ENCODE measurements at regions not wholly inside any gene's neighbourhood (a gene's known extent, or its start where the extent isn't known, plus 50 kb on each side); places are given as distances from the start of the nearest gene placed in this dataset.
"Not testable (repeated sequence)": the region's sequence is repeated elsewhere in the genome, so short reads cannot be mapped to it uniquely, and the experiment has no call there.

DNA sequence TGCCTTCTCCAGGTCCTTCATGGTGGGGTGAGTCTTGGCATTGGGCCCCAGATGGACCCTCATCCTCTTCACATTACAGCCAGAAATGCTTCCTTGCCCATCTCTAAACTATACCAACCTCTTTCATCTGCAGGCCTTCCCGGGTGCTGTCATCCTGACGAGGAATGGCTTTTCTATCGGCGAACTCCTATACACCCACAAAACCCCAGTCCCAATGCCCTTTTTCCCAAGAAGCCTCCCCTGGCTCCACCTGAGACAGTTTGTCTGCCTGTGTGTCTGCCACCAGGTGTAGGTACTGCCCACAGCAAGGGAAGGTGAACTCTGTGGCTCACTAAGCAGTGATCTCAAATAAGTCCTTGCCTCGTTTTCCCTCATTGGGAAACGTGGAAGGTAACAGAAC, 55.3 kb downstream of the PTPRS start:
- no peak for DNase-seq (ENCODE audit: low read depth)
- TF ChIP-seq, protein P1, sequence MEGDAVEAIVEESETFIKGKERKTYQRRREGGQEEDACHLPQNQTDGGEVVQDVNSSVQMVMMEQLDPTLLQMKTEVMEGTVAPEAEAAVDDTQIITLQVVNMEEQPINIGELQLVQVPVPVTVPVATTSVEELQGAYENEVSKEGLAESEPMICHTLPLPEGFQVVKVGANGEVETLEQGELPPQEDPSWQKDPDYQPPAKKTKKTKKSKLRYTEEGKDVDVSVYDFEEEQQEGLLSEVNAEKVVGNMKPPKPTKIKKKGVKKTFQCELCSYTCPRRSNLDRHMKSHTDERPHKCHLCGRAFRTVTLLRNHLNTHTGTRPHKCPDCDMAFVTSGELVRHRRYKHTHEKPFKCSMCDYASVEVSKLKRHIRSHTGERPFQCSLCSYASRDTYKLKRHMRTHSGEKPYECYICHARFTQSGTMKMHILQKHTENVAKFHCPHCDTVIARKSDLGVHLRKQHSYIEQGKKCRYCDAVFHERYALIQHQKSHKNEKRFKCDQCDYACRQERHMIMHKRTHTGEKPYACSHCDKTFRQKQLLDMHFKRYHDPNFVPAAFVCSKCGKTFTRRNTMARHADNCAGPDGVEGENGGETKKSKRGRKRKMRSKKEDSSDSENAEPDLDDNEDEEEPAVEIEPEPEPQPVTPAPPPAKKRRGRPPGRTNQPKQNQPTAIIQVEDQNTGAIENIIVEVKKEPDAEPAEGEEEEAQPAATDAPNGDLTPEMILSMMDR (conservative IDR thresholded peaks at IDR 0.05; ENCODE audit: low read depth, low read length): no peak
- no peak overlapping the region for H3K4me3 ChIP-seq (ENCODE audit: low read length)

DNA sequence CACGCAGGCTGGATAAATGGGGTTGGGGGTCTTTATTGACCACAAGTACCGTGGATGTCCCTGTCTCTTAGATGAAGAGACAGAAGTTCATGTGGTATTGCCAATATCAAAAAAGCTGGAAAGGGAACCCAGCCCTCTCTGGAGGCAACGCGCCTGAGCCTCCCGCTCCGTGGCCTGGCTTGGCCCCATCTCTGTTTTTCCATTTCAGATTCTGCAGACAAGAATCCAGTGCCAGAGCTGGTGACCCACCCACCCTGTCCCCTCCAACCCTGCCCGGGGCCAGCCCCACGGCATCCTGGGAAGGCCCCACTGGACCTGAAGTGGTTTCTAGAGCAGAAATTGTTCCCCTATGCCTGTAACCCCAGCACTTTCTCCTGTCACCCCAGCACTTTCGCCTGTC, 57.7 kb downstream of the PTPRS start:
- TF ChIP-seq, protein P1 (conservative IDR thresholded peaks at IDR 0.05; ENCODE audit: low read depth, low read length): no peak
- DNase-seq (ENCODE audit: low read depth): no peak

DNA sequence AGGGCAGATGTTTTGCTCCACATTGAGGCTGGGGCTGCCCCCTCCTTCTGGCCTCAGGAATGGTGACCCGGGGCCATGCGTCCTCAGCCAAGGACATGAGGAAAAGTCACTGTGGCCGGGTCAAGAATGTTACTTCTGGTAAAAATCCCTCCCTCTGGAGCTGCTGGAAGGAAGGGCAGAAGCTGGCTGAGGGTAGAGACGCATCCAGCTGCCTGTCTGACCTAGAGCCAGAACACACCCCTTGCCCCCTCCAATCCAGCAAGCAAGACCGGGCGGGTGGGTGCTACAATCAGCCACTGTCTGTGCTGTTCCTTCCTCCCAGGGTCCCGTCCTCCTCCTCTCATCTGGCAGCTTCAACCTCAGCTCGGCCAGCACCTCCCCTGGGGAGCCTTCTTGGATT, 59.0 kb downstream of the PTPRS start:
- no peak overlapping the region for H3K4me3 ChIP-seq (ENCODE audit: low read length)
- TF ChIP-seq, protein P1 (conservative IDR thresholded peaks at IDR 0.05; ENCODE audit: low read depth, low read length): no peak

More for the DNA sequence above, 57.7 kb downstream of the PTPRS start:
- no peak overlapping the region for H3K4me3 ChIP-seq (ENCODE audit: low read length)

DNA sequence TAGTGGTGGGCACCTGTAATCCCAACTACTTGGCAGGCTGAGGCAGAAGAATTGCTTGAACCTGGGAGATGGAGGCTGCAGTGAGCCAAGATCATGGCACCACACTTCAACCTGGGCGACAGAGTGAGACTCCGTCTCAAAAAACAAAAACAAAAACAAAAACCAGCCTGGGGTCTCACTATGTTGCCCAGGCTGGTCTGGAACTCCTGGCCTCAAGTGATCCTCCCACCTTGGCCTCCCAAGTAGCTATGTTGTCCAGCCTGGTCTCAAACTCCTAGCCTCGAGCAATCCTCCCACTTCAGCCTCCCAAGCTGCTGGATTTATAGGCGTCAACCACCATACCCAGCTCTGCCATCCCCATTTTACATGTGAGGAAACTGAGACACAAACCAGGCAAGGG, 64.9 kb downstream of the PTPRS start:
- DNase-seq (ENCODE audit: low read depth); H3K4me3 ChIP-seq (ENCODE audit: low read length): not testable (repeated sequence)

More for the DNA sequence above, 59.0 kb downstream of the PTPRS start:
- no peak for DNase-seq (ENCODE audit: low read depth)

DNA sequence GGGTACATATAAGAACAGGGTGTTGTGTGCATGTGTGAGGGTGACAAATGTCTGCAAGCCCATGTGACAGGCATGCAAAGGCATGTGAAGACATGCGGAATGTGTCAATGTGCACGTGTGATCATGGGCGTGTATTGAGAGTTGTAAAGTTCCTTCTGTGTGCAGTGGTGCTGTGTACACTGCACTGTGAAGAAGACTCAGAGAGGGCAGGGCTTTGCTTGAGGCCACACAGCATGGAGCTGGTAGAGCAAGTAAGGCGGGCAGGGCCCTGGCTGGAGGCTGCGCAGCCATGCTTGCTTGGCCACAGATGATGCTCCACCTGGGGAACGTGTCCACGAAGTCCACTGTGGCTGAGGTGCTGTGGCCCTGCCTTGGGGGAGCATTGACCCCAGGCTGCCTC, 66.8 kb downstream of the PTPRS start:
- H3K4me3 ChIP-seq (ENCODE audit: low read length): no peak overlapping the region
- TF ChIP-seq, protein P1 (conservative IDR thresholded peaks at IDR 0.05; ENCODE audit: low read depth, low read length): no peak
- DNase-seq (ENCODE audit: low read depth): no peak

DNA sequence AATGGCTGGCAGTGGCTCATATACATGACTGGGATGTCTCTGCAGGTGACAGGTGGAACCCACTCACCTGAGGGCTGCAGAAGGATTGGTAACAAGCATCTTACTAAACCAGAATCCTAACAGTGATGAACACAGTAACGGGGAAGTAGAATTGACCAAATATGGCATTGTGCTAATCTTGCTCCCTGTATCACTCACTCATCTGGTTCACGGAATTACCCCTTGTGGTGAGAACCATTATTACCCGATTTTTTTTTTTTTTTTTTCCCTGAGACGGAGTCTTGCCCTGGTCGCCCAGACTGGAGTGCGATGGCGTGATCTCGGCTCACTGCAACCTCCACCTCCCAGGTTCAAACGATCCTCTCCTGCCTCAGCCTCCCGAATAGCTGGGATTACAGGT, 69.5 kb downstream of the PTPRS start:
- DNase-seq (ENCODE audit: low read depth): no peak

DNA sequence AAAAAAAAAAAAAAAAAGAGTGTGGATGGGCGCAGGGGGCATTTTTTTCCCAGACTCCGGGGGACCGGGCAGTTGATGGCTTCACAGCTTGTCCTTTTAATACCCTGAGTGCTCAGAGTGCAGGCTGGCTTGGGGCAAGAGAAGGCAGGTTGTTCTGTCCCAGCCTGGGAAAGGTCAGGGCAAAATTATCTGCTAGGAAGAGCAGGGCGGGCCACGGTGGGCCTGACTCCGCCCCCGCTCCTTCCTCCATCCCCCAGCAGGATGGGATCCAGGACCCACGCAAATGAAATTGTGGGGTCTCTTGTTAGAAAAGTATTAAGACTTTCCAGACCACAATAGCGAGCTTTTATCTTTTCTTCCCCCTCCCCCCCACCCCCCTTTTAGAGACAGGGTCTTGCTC, 70.7 kb downstream of the PTPRS start:
- H3K4me3 ChIP-seq (ENCODE audit: low read length): no peak overlapping the region
- TF ChIP-seq, protein P1 (conservative IDR thresholded peaks at IDR 0.05; ENCODE audit: low read depth, low read length): no peak
- DNase-seq (ENCODE audit: low read depth): no peak

More for the DNA sequence above, 69.5 kb downstream of the PTPRS start:
- TF ChIP-seq, protein P1 (conservative IDR thresholded peaks at IDR 0.05; ENCODE audit: low read depth, low read length): peak; percentile 29
- no peak overlapping the region for H3K4me3 ChIP-seq (ENCODE audit: low read length)

DNA sequence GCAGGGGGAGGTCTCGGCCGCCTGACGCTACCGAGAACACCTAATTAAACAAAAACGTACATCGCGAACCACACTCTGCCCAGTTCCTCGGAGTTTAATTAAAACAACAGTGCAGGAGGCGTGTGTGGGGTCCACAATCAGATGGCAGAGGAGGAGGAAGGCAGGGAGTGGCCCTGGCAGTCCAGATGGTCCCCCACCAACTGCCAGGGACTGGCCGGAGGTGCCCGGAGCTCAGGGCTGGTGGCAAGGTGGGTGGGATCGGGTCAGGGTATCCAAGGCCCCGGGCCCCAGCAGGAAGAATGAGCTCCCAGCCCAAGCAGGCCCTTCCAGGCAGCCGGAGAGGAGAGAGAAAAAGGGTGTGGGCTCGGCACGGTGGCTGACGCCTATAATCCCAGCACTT, 71.3 kb downstream of the PTPRS start:
- no peak overlapping the region for H3K4me3 ChIP-seq (ENCODE audit: low read length)
- TF ChIP-seq, protein P1 (conservative IDR thresholded peaks at IDR 0.05; ENCODE audit: low read depth, low read length): no peak
- DNase-seq (ENCODE audit: low read depth): no peak

Data from retinal pigment epithelial cell (primary cell).